Superior temporal gyrus (tissue), 1 donor: ENCODE measurements at regions not wholly inside any gene's neighbourhood (a gene's known extent, or its start where the extent isn't known, plus 50 kb on each side); places are given as distances from the start of the nearest gene placed in this dataset.
A peak's percentile ranks its signal among the peaks of the same experiment; 100 is the strongest.
"Not testable (repeated sequence)": the region's sequence is repeated elsewhere in the genome, so short reads cannot be mapped to it uniquely, and the experiment has no call there.

ENCODE experiments used
- DNase-seq: peaks from one replicate; pipeline ENCODE4 v3.0.0-alpha.2; 2016; ENCODE audit errors: extremely low spot score

GRCh38 chr1:111063595-111063994, 76.3 kb downstream of the DRAM2 start:
- no peak for DNase-seq

- DNase-seq = no peak
Measured at GRCh38 chr1:111062624-111063023, 77.3 kb downstream of the DRAM2 start.

GRCh38 chr1:111062081-111062480, 77.8 kb downstream of the DRAM2 start:
- DNase-seq = no peak

GRCh38 chr1:111054656-111055055, 85.2 kb downstream of the DRAM2 start:
- no peak for DNase-seq

GRCh38 chr1:111052246-111052645, 87.6 kb downstream of the DRAM2 start:
- no peak for DNase-seq

- not testable (repeated sequence) for DNase-seq
Measured at GRCh38 chr1:111048253-111048652, 84.5 kb upstream of the LRIF1 start.

GRCh38 chr1:111045033-111045722, 81.5 kb upstream of the LRIF1 start:
- DNase-seq = no peak

GRCh38 chr1:111032295-111032897, 68.7 kb upstream of the LRIF1 start:
- DNase-seq = peak; percentile 68

- peak; percentile 53 for DNase-seq
Measured at GRCh38 chr1:111030590-111030989, 66.9 kb upstream of the LRIF1 start.

- DNase-seq = no peak
Measured at GRCh38 chr1:111025109-111025508, 61.4 kb upstream of the LRIF1 start.

- no peak for DNase-seq
Measured at GRCh38 chr1:111015222-111015621, 51.5 kb upstream of the LRIF1 start.
